CD4-positive, CD25-positive, alpha-beta regulatory T cell (primary cell): ENCODE measurements at regions not wholly inside any gene's neighbourhood (a gene's known extent, or its start where the extent isn't known, plus 50 kb on each side); places are given as distances from the start of the nearest gene placed in this dataset.
A peak's percentile ranks its signal among the peaks of the same experiment; 100 is the strongest.

Source experiments
- ATAC-seq, 2 donors: fragments of 150-1000 bp; cut with Tn5 transposase; one replicate each; pipeline ENCODE4 v1.10.0; 2021; ENCODE audit warnings: low read depth in 2 of 2, moderate number of reproducible peaks in 2 of 2, moderate library complexity in 1 of 2
- DNase-seq, 3 donors: peaks; one replicate each; pipeline versions ENCODE4 v3.0.0 to v3.0.0-alpha.2; 2012 to 2022; ENCODE audit warnings: mixed read lengths in 1 of 3
- H3K27ac ChIP-seq: one replicate; pipeline ENCODE4 v1.7.0; 2013; ENCODE audit warnings: mild to moderate bottlenecking, low read length; ENCODE audit not compliant: insufficient read depth, poor library complexity, severe bottlenecking
- H3K27me3 ChIP-seq: one replicate; pipeline ENCODE4 v1.7.0; 2013; ENCODE audit warnings: low read length; ENCODE audit not compliant: control insufficient read depth, insufficient read depth
- H3K36me3 ChIP-seq: one replicate; pipeline ENCODE4 v1.7.0; 2013; ENCODE audit warnings: mild to moderate bottlenecking, low read length, moderate library complexity; ENCODE audit not compliant: control insufficient read depth, insufficient read depth
- H3K4me1 ChIP-seq: 2 replicates; pipeline ENCODE4 v1.7.0; 2013; ENCODE audit warnings: mild to moderate bottlenecking, low read length; ENCODE audit not compliant: insufficient read depth, control insufficient read depth, poor library complexity, severe bottlenecking
- H3K4me3 ChIP-seq: one replicate; pipeline ENCODE4 v1.7.0; 2013; ENCODE audit warnings: low read depth, mild to moderate bottlenecking, low read length, moderate library complexity
- H3K9me3 ChIP-seq, 2 experiments: 1 replicate in 1 of 2; 2 replicates in 1 of 2; pipeline ENCODE4 v1.7.0; 2013; ENCODE audit warnings: low read length in 2 of 2, mild to moderate bottlenecking in 1 of 2, moderate library complexity in 1 of 2; ENCODE audit not compliant: control insufficient read depth in 2 of 2
- H3K27ac Mint-ChIP-seq, 3 donors: one replicate each; pipeline ENCODE4 v1.8.0; 2020 to 2022; ENCODE audit warnings: mild to moderate bottlenecking in 3 of 3, mixed read lengths in 3 of 3, moderate library complexity in 2 of 3
- H3K27me3 Mint-ChIP-seq: one replicate; pipeline ENCODE4 v1.8.0; 2022; ENCODE audit warnings: mild to moderate bottlenecking, mixed read lengths
- H3K36me3 Mint-ChIP-seq: one replicate; pipeline ENCODE4 v1.8.0; 2020; ENCODE audit warnings: mixed read lengths
- H3K4me1 Mint-ChIP-seq, 4 donors: one replicate each; pipeline ENCODE4 v1.8.0; 2020 to 2022; ENCODE audit warnings: mixed read lengths in 4 of 4, mild to moderate bottlenecking in 1 of 4
- H3K4me3 Mint-ChIP-seq, 4 donors: one replicate each; pipeline ENCODE4 v1.8.0; 2020 to 2022; ENCODE audit warnings: mild to moderate bottlenecking in 4 of 4, mixed read lengths in 4 of 4, moderate library complexity in 3 of 4
- H3K9me3 Mint-ChIP-seq, 7 donors: one replicate each; pipeline ENCODE4 v1.8.0; 2020 to 2022; ENCODE audit warnings: mixed read lengths in 7 of 7, mild to moderate bottlenecking in 3 of 7, moderate library complexity in 2 of 7

- ATAC-seq = no peak
- Histone ChIP-seq H3K27me3 (no peaks in the 10 kb centered on the region), H3K9me3 (no peaks in the 10 kb centered on the region), H3K4me1 (no peaks in the 10 kb centered on the region), H3K4me3 (no peak overlapping the region), H3K27ac (no peak overlapping the region), H3K36me3 (no peaks in the 10 kb centered on the region)
- no peak for DNase-seq
- no peaks in the 10 kb centered on the region for H3K4me1 Mint-ChIP-seq
- H3K27me3 Mint-ChIP-seq = peaks cover 5% of the 10 kb centered on the region
- no peak overlapping the region for H3K4me3 Mint-ChIP-seq
- no peaks in the 10 kb centered on the region for H3K36me3 Mint-ChIP-seq
- H3K9me3 Mint-ChIP-seq = peaks cover 0 to 3% (median 0%) of the 10 kb centered on the region in 7 donors
- H3K27ac Mint-ChIP-seq = peak overlapping the region in 1 of 3 donors; percentile 7
Observed at GRCh38 chr3:40827942-40828688, 303.4 kb downstream of the ZNF621 start.

GRCh38 chr3:40828741-40829415 lies 304.1 kb downstream of the ZNF621 start:
- H3K27ac Mint-ChIP-seq = no peak overlapping the region
- no peaks in the 10 kb centered on the region for H3K27me3 Mint-ChIP-seq
- no peak overlapping the region for H3K4me3 ChIP-seq
- no peaks in the 10 kb centered on the region for H3K27me3 ChIP-seq
- no peaks in the 10 kb centered on the region for H3K36me3 Mint-ChIP-seq
- DNase-seq (no peak), ATAC-seq (no peak)
- H3K9me3 Mint-ChIP-seq = peaks cover 0 to 3% (median 0%) of the 10 kb centered on the region in 7 donors
- H3K36me3 ChIP-seq = no peaks in the 10 kb centered on the region
- H3K9me3 ChIP-seq = no peaks in the 10 kb centered on the region
- no peaks in the 10 kb centered on the region for H3K4me1 ChIP-seq
- H3K27ac ChIP-seq = no peak overlapping the region
- no peaks in the 10 kb centered on the region for H3K4me1 Mint-ChIP-seq
- H3K4me3 Mint-ChIP-seq = no peak overlapping the region

- ATAC-seq = no peak
- Histone ChIP-seq H3K9me3 (no peaks in the 10 kb centered on the region), H3K4me1 (no peaks in the 10 kb centered on the region), H3K4me3 (no peak overlapping the region), H3K27ac (no peak overlapping the region), H3K36me3 (no peaks in the 10 kb centered on the region), H3K27me3 (no peaks in the 10 kb centered on the region)
- no peaks in the 10 kb centered on the region for H3K27me3 Mint-ChIP-seq
- H3K27ac Mint-ChIP-seq = no peak overlapping the region
- H3K4me3 Mint-ChIP-seq = no peak overlapping the region
- H3K4me1 Mint-ChIP-seq = no peaks in the 10 kb centered on the region
- H3K36me3 Mint-ChIP-seq = no peaks in the 10 kb centered on the region
- H3K9me3 Mint-ChIP-seq = peaks cover 0 to 3% (median 0%) of the 10 kb centered on the region in 7 donors
- DNase-seq = no peak
Observed at GRCh38 chr3:40829876-40830275, 305.1 kb downstream of the ZNF621 start.

DNA sequence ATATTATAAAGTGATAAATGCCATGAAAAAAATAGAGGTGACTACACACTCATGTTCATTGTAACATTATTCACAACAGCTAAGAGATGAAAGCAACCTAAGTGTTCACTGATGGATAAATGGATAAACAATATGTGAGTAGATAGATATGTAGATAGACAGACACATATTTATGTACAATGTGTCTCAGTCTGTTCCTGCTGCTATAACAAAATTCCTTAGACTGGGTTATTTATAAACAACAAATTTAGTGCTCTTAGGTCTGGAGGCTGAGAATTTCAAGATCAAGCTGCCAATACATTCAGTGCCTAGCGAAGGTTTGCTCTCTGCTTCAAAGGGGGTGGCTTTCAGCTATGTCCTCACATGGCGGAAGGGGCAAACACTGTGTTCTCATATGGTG lies 312.5 kb downstream of the ZNF621 start:
- Histone ChIP-seq H3K27me3 (no peaks in the 10 kb centered on the region), H3K4me1 (no peaks in the 10 kb centered on the region), H3K9me3 (no peaks in the 10 kb centered on the region), H3K36me3 (no peaks in the 10 kb centered on the region), H3K4me3 (no peak overlapping the region), H3K27ac (no peak overlapping the region)
- H3K9me3 Mint-ChIP-seq = peaks cover 0 to 2% (median 0%) of the 10 kb centered on the region in 7 donors
- ATAC-seq (no peak), DNase-seq (no peak)
- no peaks in the 10 kb centered on the region for H3K4me1 Mint-ChIP-seq
- no peak overlapping the region for H3K27ac Mint-ChIP-seq
- H3K27me3 Mint-ChIP-seq = peaks cover 16% of the 10 kb centered on the region
- no peak overlapping the region for H3K4me3 Mint-ChIP-seq
- H3K36me3 Mint-ChIP-seq = no peaks in the 10 kb centered on the region

GRCh38 chr3:40841131-40841530 lies 316.4 kb downstream of the ZNF621 start:
- no peaks in the 10 kb centered on the region for H3K36me3 ChIP-seq
- no peak overlapping the region for H3K27ac ChIP-seq
- Mint-ChIP-seq H3K4me3 (no peak overlapping the region), H3K27me3 (peaks cover 16% of the 10 kb centered on the region), H3K36me3 (no peaks in the 10 kb centered on the region), H3K4me1 (no peaks in the 10 kb centered on the region), H3K9me3 (peaks cover 0 to 2% (median 0%) of the 10 kb centered on the region in 7 donors), H3K27ac (no peak overlapping the region)
- no peaks in the 10 kb centered on the region for H3K27me3 ChIP-seq
- no peaks in the 10 kb centered on the region for H3K4me1 ChIP-seq
- DNase-seq = no peak
- no peaks in the 10 kb centered on the region for H3K9me3 ChIP-seq
- H3K4me3 ChIP-seq = no peak overlapping the region
- ATAC-seq = no peak

GRCh38 chr3:40841570-40842109 lies 316.9 kb downstream of the ZNF621 start:
- no peak for DNase-seq
- Mint-ChIP-seq H3K4me1 (no peaks in the 10 kb centered on the region), H3K9me3 (peaks cover 0 to 2% (median 0%) of the 10 kb centered on the region in 7 donors), H3K27me3 (peaks cover 18% of the 10 kb centered on the region), H3K4me3 (no peak overlapping the region), H3K36me3 (no peaks in the 10 kb centered on the region), H3K27ac (no peak overlapping the region)
- Histone ChIP-seq H3K4me3 (no peak overlapping the region), H3K36me3 (no peaks in the 10 kb centered on the region), H3K4me1 (no peaks in the 10 kb centered on the region), H3K9me3 (no peaks in the 10 kb centered on the region), H3K27ac (no peak overlapping the region), H3K27me3 (no peaks in the 10 kb centered on the region)
- no peak for ATAC-seq

GRCh38 chr3:40842714-40843113 lies 318.0 kb downstream of the ZNF621 start:
- peaks cover 24% of the 10 kb centered on the region for H3K27me3 Mint-ChIP-seq

More at GRCh38 chr3:40842714-40843113, 318.0 kb downstream of the ZNF621 start:
- Mint-ChIP-seq H3K4me1 (no peaks in the 10 kb centered on the region), H3K4me3 (no peak overlapping the region), H3K27ac (no peak overlapping the region), H3K36me3 (no peaks in the 10 kb centered on the region), H3K9me3 (peaks cover 0 to 2% (median 0%) of the 10 kb centered on the region in 7 donors)
- H3K9me3 ChIP-seq = no peaks in the 10 kb centered on the region
- DNase-seq (no peak), ATAC-seq (no peak)
- no peaks in the 10 kb centered on the region for H3K36me3 ChIP-seq
- no peak overlapping the region for H3K4me3 ChIP-seq
- no peaks in the 10 kb centered on the region for H3K4me1 ChIP-seq
- H3K27ac ChIP-seq = no peak overlapping the region
- H3K27me3 ChIP-seq = no peaks in the 10 kb centered on the region
